ENCODE measurements at regions not wholly inside any gene's neighbourhood (a gene's known extent, or its start where the extent isn't known, plus 50 kb on each side); places are given as distances from the start of the nearest gene placed in this dataset.

DNA sequence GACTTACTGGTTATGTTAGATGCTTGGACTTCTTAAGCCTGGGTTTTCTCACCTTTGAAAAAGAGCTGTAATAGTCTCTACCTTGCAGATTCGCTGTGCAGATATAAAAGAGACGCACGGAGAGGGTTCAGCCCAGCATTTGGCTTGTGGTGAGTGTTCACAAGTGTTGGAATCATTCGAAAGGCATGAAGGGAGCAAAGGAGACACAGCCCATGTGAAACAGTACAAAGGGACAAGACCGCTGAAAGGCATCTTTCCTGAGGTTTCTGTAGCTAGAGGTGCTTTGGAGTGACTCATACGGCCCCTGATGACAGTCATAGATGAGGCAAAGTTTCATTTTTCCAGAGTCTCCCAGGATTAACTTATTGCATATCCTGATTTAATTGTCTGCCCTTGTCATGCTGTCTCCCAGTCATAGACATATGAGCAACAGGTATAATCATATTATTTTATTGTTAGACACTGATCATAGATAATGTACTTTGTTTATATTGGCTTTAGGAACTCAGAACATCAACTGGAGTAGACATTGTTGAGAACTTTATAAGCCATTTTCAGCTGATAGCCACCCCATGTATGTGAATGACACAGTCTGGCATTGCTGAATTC, 171.1 kb downstream of the ADRA2A start:
- Histone ChIP-seq H3K9me3 (ENCODE audit: control insufficient read depth in 1 of 2, low read length in 2 of 2) (no peaks in the 10 kb centered on the region), H3K36me3 (ENCODE audit: control insufficient read depth in 1 of 2, insufficient read depth in 2 of 2, low read length in 2 of 2) (no peaks in the 10 kb centered on the region), H3K4me1 (ENCODE audit: control insufficient read depth in 1 of 2, insufficient read depth in 2 of 2, low read length in 2 of 2) (no peaks in the 10 kb centered on the region), H3K4me3 (ENCODE audit: low read depth in 1 of 2, low read length in 2 of 2) (no peak overlapping the region), H3K9ac (ENCODE audit: low read depth in 1 of 2, low read length in 2 of 2) (no peak overlapping the region), H3K27me3 (ENCODE audit: control insufficient read depth in 1 of 2, insufficient read depth in 2 of 2, low read length in 2 of 2) (no peaks in the 10 kb centered on the region), H3K27ac (ENCODE audit: low read depth, low read length) (no peak overlapping the region)

DNA sequence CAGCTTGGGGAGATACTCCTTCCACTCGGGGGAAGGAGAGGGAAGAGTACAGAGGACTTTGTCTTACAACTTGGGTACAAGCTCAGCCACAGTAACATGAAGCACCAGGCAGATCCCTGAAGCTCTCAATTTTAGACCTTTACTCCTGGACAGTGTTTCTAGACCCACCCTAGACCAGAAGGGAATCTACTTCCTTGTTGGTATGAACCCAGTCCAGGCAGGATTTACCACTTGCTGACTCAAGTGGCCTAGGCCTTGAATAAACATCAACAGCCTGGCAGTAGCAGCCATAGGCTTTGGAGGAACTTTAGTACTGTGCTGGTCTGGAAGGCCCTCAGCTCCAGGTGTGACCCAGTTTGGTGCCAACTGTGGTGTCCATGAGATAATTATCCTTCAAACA, 173.1 kb downstream of the ADRA2A start:
- no peak overlapping the region for H3K9ac ChIP-seq (ENCODE audit: low read depth in 1 of 2, low read length in 2 of 2)
- H3K4me3 ChIP-seq (ENCODE audit: low read depth in 1 of 2, low read length in 2 of 2): no peak overlapping the region
- H3K4me1 ChIP-seq (ENCODE audit: control insufficient read depth in 1 of 2, insufficient read depth in 2 of 2, low read length in 2 of 2): no peaks in the 10 kb centered on the region
- H3K27ac ChIP-seq (ENCODE audit: low read depth, low read length): no peak overlapping the region
- H3K27me3 ChIP-seq (ENCODE audit: control insufficient read depth in 1 of 2, insufficient read depth in 2 of 2, low read length in 2 of 2): no peaks in the 10 kb centered on the region
- no peaks in the 10 kb centered on the region for H3K9me3 ChIP-seq (ENCODE audit: control insufficient read depth in 1 of 2, low read length in 2 of 2)
- H3K36me3 ChIP-seq (ENCODE audit: control insufficient read depth in 1 of 2, insufficient read depth in 2 of 2, low read length in 2 of 2): no peaks in the 10 kb centered on the region

DNA sequence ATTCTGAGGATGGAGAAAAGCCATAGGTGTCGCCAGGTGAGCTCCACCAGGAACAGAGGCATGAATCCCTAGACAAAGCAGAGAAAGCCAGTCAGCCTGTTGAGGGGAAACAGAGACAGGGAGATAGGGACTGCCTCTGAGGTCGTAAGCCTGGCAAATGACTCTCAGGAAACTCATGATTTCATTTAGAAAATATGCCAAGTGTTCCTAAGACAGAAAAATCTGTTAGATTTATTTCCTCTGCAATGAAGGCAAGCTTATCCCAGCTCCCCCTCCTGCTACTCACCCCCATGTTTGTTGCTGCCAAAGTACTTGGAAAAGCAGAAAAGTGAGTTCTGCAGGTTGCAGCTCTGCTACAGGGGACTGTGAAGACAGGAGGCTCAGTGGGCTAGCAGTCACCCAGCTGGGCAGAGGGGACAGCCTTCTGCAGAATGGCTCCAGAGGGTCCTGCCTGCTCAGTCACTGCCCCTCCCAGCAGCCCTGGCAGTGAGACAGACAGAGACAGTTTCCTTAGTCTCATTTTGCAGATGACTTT, 184.3 kb downstream of the ADRA2A start:
- Histone ChIP-seq H3K9me3 (ENCODE audit: control insufficient read depth in 1 of 2, low read length in 2 of 2) (no peaks in the 10 kb centered on the region), H3K4me1 (ENCODE audit: control insufficient read depth in 1 of 2, insufficient read depth in 2 of 2, low read length in 2 of 2) (no peaks in the 10 kb centered on the region), H3K4me3 (ENCODE audit: low read depth in 1 of 2, low read length in 2 of 2) (no peak overlapping the region), H3K27ac (ENCODE audit: low read depth, low read length) (no peak overlapping the region), H3K36me3 (ENCODE audit: control insufficient read depth in 1 of 2, insufficient read depth in 2 of 2, low read length in 2 of 2) (no peaks in the 10 kb centered on the region), H3K9ac (ENCODE audit: low read depth in 1 of 2, low read length in 2 of 2) (no peak overlapping the region), H3K27me3 (ENCODE audit: control insufficient read depth in 1 of 2, insufficient read depth in 2 of 2, low read length in 2 of 2) (no peaks in the 10 kb centered on the region)

DNA sequence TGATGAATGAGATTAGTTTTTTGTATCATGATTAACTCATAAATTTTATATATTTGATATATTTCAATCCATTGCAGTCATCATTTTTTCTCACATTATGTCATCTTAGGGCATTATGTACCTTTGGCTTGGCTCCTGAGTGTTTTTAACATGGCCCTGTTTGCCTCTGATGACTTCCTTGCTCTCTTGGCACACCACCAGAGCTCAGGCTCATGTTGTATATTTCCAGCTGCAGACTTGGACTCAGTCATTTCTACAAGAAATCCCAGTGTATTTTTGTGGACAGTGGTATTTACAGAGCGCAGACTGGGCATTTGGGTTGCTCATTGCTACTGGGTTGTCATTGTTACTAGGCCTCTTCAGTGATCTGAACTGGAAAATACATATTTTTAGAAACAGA, 188.5 kb downstream of the ADRA2A start:
- Histone ChIP-seq H3K27me3 (ENCODE audit: control insufficient read depth in 1 of 2, insufficient read depth in 2 of 2, low read length in 2 of 2) (no peaks in the 10 kb centered on the region), H3K27ac (ENCODE audit: low read depth, low read length) (no peak overlapping the region), H3K36me3 (ENCODE audit: control insufficient read depth in 1 of 2, insufficient read depth in 2 of 2, low read length in 2 of 2) (no peaks in the 10 kb centered on the region), H3K9ac (ENCODE audit: low read depth in 1 of 2, low read length in 2 of 2) (no peak overlapping the region), H3K4me1 (ENCODE audit: control insufficient read depth in 1 of 2, insufficient read depth in 2 of 2, low read length in 2 of 2) (no peaks in the 10 kb centered on the region), H3K9me3 (ENCODE audit: control insufficient read depth in 1 of 2, low read length in 2 of 2) (no peaks in the 10 kb centered on the region), H3K4me3 (ENCODE audit: low read depth in 1 of 2, low read length in 2 of 2) (no peak overlapping the region)

DNA sequence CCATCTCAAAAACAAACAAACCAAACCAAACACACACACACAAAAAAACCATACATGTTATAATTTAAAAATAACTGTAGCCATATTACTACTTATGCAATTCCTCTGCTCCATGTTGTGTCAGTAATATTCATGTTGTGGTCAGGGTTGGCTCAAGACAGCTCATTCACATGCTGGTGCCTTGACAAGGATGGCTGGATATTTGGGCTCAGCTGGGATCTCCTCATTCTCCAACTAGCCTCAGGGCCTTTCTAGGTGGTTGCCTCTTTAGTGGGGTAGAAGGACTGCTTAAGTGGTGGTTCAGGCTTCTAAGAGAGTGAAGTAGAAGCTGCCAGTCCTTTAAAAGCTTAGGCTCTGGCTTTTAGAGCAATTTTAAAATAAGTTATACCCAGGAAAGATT, 189.3 kb downstream of the ADRA2A start:
- no peak overlapping the region for H3K9ac ChIP-seq (ENCODE audit: low read depth in 1 of 2, low read length in 2 of 2)
- no peaks in the 10 kb centered on the region for H3K36me3 ChIP-seq (ENCODE audit: control insufficient read depth in 1 of 2, insufficient read depth in 2 of 2, low read length in 2 of 2)
- H3K27me3 ChIP-seq (ENCODE audit: control insufficient read depth in 1 of 2, insufficient read depth in 2 of 2, low read length in 2 of 2): no peaks in the 10 kb centered on the region
- H3K4me3 ChIP-seq (ENCODE audit: low read depth in 1 of 2, low read length in 2 of 2): no peak overlapping the region
- H3K4me1 ChIP-seq (ENCODE audit: control insufficient read depth in 1 of 2, insufficient read depth in 2 of 2, low read length in 2 of 2): no peaks in the 10 kb centered on the region
- no peak overlapping the region for H3K27ac ChIP-seq (ENCODE audit: low read depth, low read length)
- H3K9me3 ChIP-seq (ENCODE audit: control insufficient read depth in 1 of 2, low read length in 2 of 2): no peaks in the 10 kb centered on the region

DNA sequence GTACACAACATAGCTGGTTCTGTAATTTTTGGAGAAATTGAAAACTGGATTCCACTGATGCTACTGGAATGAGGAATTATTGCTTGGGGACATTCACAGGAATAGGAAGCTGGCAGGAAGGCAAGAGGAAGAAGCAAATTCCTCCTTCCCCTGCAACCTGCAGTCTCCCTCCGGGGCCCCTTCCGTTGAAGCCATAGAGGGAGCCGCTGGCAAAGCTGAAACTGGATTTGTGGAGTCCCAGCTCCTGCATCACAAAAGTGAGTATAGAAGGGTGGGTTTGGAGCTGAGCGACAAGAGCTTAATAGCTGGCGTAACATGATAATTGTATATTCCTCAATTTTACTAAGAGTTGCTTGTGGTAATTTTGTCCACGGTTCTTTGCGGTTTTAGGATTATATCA, 190.8 kb downstream of the ADRA2A start:
- Histone ChIP-seq H3K27me3 (ENCODE audit: control insufficient read depth in 1 of 2, insufficient read depth in 2 of 2, low read length in 2 of 2) (no peaks in the 10 kb centered on the region), H3K27ac (ENCODE audit: low read depth, low read length) (no peak overlapping the region), H3K4me3 (ENCODE audit: low read depth in 1 of 2, low read length in 2 of 2) (no peak overlapping the region), H3K36me3 (ENCODE audit: control insufficient read depth in 1 of 2, insufficient read depth in 2 of 2, low read length in 2 of 2) (no peaks in the 10 kb centered on the region), H3K9ac (ENCODE audit: low read depth in 1 of 2, low read length in 2 of 2) (no peak overlapping the region), H3K9me3 (ENCODE audit: control insufficient read depth in 1 of 2, low read length in 2 of 2) (no peaks in the 10 kb centered on the region), H3K4me1 (ENCODE audit: control insufficient read depth in 1 of 2, insufficient read depth in 2 of 2, low read length in 2 of 2) (no peaks in the 10 kb centered on the region)

DNA sequence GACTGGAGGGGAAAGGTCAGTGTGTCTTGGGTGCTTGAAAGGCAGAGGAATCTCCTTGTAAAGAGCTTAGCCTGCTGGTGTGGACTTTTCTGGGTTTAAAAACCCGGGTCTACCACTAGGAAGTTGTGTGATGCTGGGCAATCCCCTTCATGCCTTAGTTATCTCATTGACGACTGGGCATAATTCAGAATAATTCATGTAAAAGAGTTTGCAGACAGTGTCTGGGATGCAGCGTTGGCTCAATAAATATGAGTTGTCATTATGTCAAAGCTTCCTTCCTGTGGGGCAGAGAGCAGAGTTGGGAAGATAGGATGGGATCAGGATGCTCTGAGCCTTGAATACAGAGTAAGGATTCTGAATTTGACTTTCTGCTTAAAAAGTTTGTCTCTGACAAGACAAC, 196.4 kb downstream of the ADRA2A start:
- no peaks in the 10 kb centered on the region for H3K36me3 ChIP-seq (ENCODE audit: control insufficient read depth in 1 of 2, insufficient read depth in 2 of 2, low read length in 2 of 2)
- H3K27ac ChIP-seq (ENCODE audit: low read depth, low read length): no peak overlapping the region
- H3K9me3 ChIP-seq (ENCODE audit: control insufficient read depth in 1 of 2, low read length in 2 of 2): no peaks in the 10 kb centered on the region
- H3K4me1 ChIP-seq (ENCODE audit: control insufficient read depth in 1 of 2, insufficient read depth in 2 of 2, low read length in 2 of 2): no peaks in the 10 kb centered on the region
- H3K27me3 ChIP-seq (ENCODE audit: control insufficient read depth in 1 of 2, insufficient read depth in 2 of 2, low read length in 2 of 2): no peaks in the 10 kb centered on the region
- H3K9ac ChIP-seq (ENCODE audit: low read depth in 1 of 2, low read length in 2 of 2): no peak overlapping the region
- no peak overlapping the region for H3K4me3 ChIP-seq (ENCODE audit: low read depth in 1 of 2, low read length in 2 of 2)

DNA sequence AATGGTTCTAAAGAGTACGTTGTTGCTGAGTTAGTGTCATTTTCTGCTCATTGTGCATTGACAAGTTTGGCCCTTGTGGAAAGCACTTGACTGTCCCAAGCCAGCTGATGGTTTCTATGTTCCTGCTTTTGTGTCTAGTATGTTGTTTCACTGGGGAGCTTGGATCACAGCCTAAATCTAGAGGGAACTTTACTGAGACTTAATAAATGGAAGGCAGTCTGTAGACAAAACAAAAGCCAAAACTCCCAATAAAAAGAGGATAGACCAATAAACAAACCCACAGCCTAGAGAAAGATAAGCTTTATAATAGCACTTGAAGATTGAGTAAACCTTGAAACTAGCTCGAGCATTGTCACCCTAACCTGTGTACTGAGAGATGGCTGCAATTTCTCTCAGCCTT, 196.8 kb downstream of the ADRA2A start:
- Histone ChIP-seq H3K4me1 (ENCODE audit: control insufficient read depth in 1 of 2, insufficient read depth in 2 of 2, low read length in 2 of 2) (no peaks in the 10 kb centered on the region), H3K36me3 (ENCODE audit: control insufficient read depth in 1 of 2, insufficient read depth in 2 of 2, low read length in 2 of 2) (no peaks in the 10 kb centered on the region), H3K9ac (ENCODE audit: low read depth in 1 of 2, low read length in 2 of 2) (no peak overlapping the region), H3K9me3 (ENCODE audit: control insufficient read depth in 1 of 2, low read length in 2 of 2) (no peaks in the 10 kb centered on the region), H3K27ac (ENCODE audit: low read depth, low read length) (no peak overlapping the region), H3K27me3 (ENCODE audit: control insufficient read depth in 1 of 2, insufficient read depth in 2 of 2, low read length in 2 of 2) (no peaks in the 10 kb centered on the region), H3K4me3 (ENCODE audit: low read depth in 1 of 2, low read length in 2 of 2) (no peak overlapping the region)

DNA sequence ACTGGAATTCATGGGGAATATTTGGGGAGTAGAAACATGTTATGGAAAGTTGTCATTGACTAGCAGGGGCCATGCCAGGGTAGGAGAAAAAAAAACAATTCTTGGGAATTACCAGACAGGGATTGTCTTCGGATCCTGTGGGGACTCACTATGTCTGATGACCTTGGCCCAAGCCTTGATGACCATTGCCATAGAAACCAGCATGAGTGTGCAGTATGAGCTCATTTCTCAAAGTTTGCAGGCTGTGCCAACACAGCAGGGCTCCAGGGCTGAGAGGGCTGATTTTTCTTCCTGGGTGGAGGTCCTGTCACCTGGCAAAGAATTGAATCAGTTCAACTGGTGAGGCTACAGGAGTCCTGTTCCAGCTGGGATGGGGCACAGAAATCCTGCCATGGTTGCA, 198.3 kb downstream of the ADRA2A start:
- no peaks in the 10 kb centered on the region for H3K27me3 ChIP-seq (ENCODE audit: control insufficient read depth in 1 of 2, insufficient read depth in 2 of 2, low read length in 2 of 2)
- H3K36me3 ChIP-seq (ENCODE audit: control insufficient read depth in 1 of 2, insufficient read depth in 2 of 2, low read length in 2 of 2): no peaks in the 10 kb centered on the region

DNA sequence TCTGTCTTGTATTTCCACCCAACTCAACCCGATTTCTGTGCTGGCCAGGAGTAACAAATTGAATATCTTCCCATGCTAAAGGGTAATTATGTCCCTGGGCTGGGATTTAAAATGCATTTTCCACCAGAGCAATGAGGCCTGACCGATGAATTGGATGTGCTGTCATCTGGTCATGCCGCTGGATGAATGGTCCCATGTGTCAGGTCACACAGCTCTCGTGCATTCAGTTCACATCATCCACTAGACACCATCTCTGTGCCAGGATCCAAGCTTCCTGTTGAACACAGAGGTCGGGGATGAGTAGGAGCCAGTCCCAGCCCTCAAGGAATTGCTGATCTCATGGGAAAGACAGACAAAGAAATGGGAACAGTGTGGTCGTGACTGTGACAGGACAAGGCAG, 200.8 kb downstream of the ADRA2A start:
- no peak overlapping the region for H3K27ac ChIP-seq (ENCODE audit: low read depth, low read length)
- H3K36me3 ChIP-seq (ENCODE audit: control insufficient read depth in 1 of 2, insufficient read depth in 2 of 2, low read length in 2 of 2): no peaks in the 10 kb centered on the region
- H3K4me1 ChIP-seq (ENCODE audit: control insufficient read depth in 1 of 2, insufficient read depth in 2 of 2, low read length in 2 of 2): no peaks in the 10 kb centered on the region
- no peak overlapping the region for H3K4me3 ChIP-seq (ENCODE audit: low read depth in 1 of 2, low read length in 2 of 2)
- H3K27me3 ChIP-seq (ENCODE audit: control insufficient read depth in 1 of 2, insufficient read depth in 2 of 2, low read length in 2 of 2): no peaks in the 10 kb centered on the region
- H3K9ac ChIP-seq (ENCODE audit: low read depth in 1 of 2, low read length in 2 of 2): no peak overlapping the region
- no peaks in the 10 kb centered on the region for H3K9me3 ChIP-seq (ENCODE audit: control insufficient read depth in 1 of 2, low read length in 2 of 2)

More for the DNA sequence above, 198.3 kb downstream of the ADRA2A start:
- Histone ChIP-seq H3K9me3 (ENCODE audit: control insufficient read depth in 1 of 2, low read length in 2 of 2) (no peaks in the 10 kb centered on the region), H3K9ac (ENCODE audit: low read depth in 1 of 2, low read length in 2 of 2) (no peak overlapping the region), H3K27ac (ENCODE audit: low read depth, low read length) (no peak overlapping the region), H3K4me1 (ENCODE audit: control insufficient read depth in 1 of 2, insufficient read depth in 2 of 2, low read length in 2 of 2) (no peaks in the 10 kb centered on the region), H3K4me3 (ENCODE audit: low read depth in 1 of 2, low read length in 2 of 2) (no peak overlapping the region)

DNA sequence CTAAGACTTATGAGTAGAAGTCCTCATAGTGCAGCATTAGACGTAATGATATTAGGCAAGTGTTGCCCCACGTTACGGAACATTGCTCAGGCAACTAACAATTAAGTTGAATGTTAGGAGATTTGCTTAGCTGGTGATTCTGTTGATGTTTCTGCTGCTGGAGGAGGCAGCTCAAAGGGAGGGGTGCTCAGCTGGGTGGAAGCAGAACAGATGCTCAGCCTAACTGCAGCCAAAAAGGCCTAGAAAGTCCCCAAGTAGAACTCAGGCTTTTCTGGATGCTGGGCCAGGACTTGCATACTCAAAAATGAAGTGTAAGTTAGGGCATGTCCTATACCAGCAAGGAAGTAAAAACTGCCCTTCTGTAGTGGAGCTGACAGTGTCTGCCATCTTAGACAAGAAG, 201.4 kb downstream of the ADRA2A start:
- H3K9ac ChIP-seq (ENCODE audit: low read depth in 1 of 2, low read length in 2 of 2): no peak overlapping the region
- no peak overlapping the region for H3K4me3 ChIP-seq (ENCODE audit: low read depth in 1 of 2, low read length in 2 of 2)
- no peaks in the 10 kb centered on the region for H3K9me3 ChIP-seq (ENCODE audit: control insufficient read depth in 1 of 2, low read length in 2 of 2)
- no peak overlapping the region for H3K27ac ChIP-seq (ENCODE audit: low read depth, low read length)
- no peaks in the 10 kb centered on the region for H3K4me1 ChIP-seq (ENCODE audit: control insufficient read depth in 1 of 2, insufficient read depth in 2 of 2, low read length in 2 of 2)
- no peaks in the 10 kb centered on the region for H3K36me3 ChIP-seq (ENCODE audit: control insufficient read depth in 1 of 2, insufficient read depth in 2 of 2, low read length in 2 of 2)
- no peaks in the 10 kb centered on the region for H3K27me3 ChIP-seq (ENCODE audit: control insufficient read depth in 1 of 2, insufficient read depth in 2 of 2, low read length in 2 of 2)

All from duodenal mucosa (tissue), 2 donors.